ENCODE measurements at regions not wholly inside any gene's neighbourhood (a gene's known extent, or its start where the extent isn't known, plus 50 kb on each side); places are given as distances from the start of the nearest gene placed in this dataset.
"Not testable (repeated sequence)": the region's sequence is repeated elsewhere in the genome, so short reads cannot be mapped to it uniquely, and the experiment has no call there.

- in situ Hi-C loops (cut with HindIII; ENCODE audit: low pct_unique_long_range_greater_than_20kb, low sequenced_read_pairs), result no loop called here
Observed at GRCh38 chr1:45258059-45258650, 51.8 kb upstream of the ZSWIM5 start.

GRCh38 chr1:45259053-45259452, 52.6 kb upstream of the ZSWIM5 start:
- DNase-seq (ENCODE audit: low read depth), result no peak
- in situ Hi-C loops (cut with HindIII; ENCODE audit: low pct_unique_long_range_greater_than_20kb, low sequenced_read_pairs), result no loop called here

More at GRCh38 chr1:45258059-45258650, 51.8 kb upstream of the ZSWIM5 start:
- peak; percentile 9 for DNase-seq (ENCODE audit: low read depth)

GRCh38 chr1:45260244-45260643, 53.8 kb upstream of the ZSWIM5 start:
- in situ Hi-C loops (cut with HindIII; ENCODE audit: low pct_unique_long_range_greater_than_20kb, low sequenced_read_pairs), result no loop called here
- no peak for DNase-seq (ENCODE audit: low read depth)

- no peak for DNase-seq (ENCODE audit: low read depth)
- in situ Hi-C loops (cut with HindIII; ENCODE audit: low pct_unique_long_range_greater_than_20kb, low sequenced_read_pairs), result no loop called here
Observed at GRCh38 chr1:45263132-45263531, 56.7 kb upstream of the ZSWIM5 start.

GRCh38 chr1:45265244-45265643, 58.8 kb upstream of the ZSWIM5 start:
- in situ Hi-C loops (cut with HindIII; ENCODE audit: low pct_unique_long_range_greater_than_20kb, low sequenced_read_pairs), result no loop called here

GRCh38 chr1:45266151-45266801, 59.9 kb upstream of the ZSWIM5 start:
- DNase-seq (ENCODE audit: low read depth), result peak; percentile 74
- in situ Hi-C loops (cut with HindIII; ENCODE audit: low pct_unique_long_range_greater_than_20kb, low sequenced_read_pairs), result no loop called here

More at GRCh38 chr1:45265244-45265643, 58.8 kb upstream of the ZSWIM5 start:
- DNase-seq (ENCODE audit: low read depth), result no peak

GRCh38 chr1:45268310-45268709, 58.4 kb upstream of the HPDL start:
- DNase-seq (ENCODE audit: low read depth); in situ Hi-C loops (cut with HindIII; ENCODE audit: low pct_unique_long_range_greater_than_20kb, low sequenced_read_pairs): not testable (repeated sequence)

GRCh38 chr1:45272267-45272666, 54.4 kb upstream of the HPDL start:
- in situ Hi-C loops (cut with HindIII; ENCODE audit: low pct_unique_long_range_greater_than_20kb, low sequenced_read_pairs); DNase-seq (ENCODE audit: low read depth): not testable (repeated sequence)

- no peak for DNase-seq (ENCODE audit: low read depth)
- in situ Hi-C loops (cut with HindIII; ENCODE audit: low pct_unique_long_range_greater_than_20kb, low sequenced_read_pairs), result no loop called here
Observed at GRCh38 chr1:45272913-45273371, 53.8 kb upstream of the HPDL start.

- in situ Hi-C loops (cut with HindIII; ENCODE audit: low pct_unique_long_range_greater_than_20kb, low sequenced_read_pairs), result no loop called here
- no peak for DNase-seq (ENCODE audit: low read depth)
Observed at GRCh38 chr1:45275054-45275453, 51.6 kb upstream of the HPDL start.

Data from Caki2 (cell line).